GM21381 (cell line): ENCODE measurements at regions not wholly inside any gene's neighbourhood (a gene's known extent, or its start where the extent isn't known, plus 50 kb on each side); places are given as distances from the start of the nearest gene placed in this dataset.

ENCODE experiments used
- ATAC-seq: cut with Tn5 transposase; IDR thresholded peaks from one replicate; pipeline ENCODE4 v1.9.1; 2021; ENCODE audit warnings: mild to moderate bottlenecking, moderate library complexity; ENCODE audit not compliant: unreplicated experiment

DNA sequence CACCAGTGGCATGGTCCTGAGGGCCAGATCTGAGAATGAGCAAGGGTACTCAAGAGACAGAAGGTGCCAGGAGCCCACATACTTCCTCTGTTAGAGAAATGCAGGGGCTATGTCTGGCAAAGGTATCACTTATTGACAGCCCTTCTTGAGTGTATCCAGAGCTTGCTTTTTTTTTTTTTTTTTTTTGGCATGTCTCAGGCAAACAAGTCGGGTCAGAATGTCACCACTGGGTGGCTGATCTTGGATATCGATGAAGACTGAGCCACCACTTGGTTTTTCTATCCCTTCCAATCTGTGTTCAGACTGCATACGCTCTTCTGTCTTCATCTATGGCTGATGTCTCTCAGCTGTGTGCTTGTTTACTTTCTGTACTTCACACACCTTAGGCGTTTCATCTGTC is 363.4 kb upstream of the C2CD4B start:
- no peak for ATAC-seq

DNA sequence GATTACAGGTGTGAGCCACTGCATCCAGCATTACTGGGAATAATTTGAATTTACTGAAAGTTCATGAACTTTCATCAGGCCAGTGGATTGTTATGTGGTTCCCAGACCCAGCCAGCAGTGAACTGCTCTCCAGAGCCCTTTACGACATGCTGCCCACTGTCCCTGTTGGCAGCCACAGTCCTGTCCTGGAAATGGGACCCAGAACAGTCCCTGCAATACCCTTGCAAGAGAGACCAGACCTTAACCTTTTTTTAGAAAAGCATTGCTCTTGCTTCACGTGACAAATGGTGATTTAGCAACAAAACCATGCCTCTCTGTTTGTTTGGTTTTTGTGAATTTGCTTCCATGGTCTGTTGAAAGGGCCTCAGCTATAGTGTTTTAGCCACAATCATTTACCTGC is 367.3 kb upstream of the C2CD4B start:
- ATAC-seq = no peak

DNA sequence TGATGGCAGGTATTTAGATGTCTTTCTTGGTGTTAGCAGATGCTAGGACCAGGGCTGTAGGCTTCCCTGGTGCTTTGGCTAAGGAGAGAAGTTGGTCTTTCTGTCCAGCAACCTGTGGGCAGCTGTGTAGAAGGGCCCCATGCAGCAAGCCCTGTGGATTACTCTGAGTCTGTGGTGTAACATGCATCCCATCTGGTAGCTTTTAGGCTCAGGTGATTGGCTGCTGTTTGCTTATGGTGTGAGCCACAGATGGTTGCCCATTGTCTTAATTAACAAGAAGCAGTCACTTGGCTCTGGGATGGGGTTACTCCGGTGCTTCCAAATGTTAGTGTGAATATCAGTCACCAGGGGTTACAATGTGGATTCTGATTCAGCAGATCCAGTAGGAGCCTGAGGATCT is 368.6 kb upstream of the C2CD4B start:
- no peak for ATAC-seq

DNA sequence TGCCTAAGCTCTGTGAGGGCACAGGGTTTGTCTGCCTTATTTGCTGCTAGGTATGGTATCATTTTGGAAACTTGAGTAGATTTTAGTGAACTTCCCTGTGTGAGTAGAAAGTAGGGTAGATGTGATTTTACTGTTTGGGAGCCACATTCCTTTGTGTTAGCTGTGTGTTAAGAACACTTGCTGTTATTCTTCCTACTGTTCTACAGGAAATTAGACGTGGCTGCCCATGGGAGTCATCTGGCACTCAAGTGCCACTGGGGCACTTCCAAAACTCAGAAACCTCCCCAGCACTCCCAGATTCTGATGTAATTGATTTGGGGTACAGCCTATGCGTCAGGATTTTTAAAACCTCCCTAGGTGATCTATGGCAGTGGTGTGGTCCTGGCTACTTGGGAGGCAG is 369.9 kb upstream of the C2CD4B start:
- no peak for ATAC-seq

DNA sequence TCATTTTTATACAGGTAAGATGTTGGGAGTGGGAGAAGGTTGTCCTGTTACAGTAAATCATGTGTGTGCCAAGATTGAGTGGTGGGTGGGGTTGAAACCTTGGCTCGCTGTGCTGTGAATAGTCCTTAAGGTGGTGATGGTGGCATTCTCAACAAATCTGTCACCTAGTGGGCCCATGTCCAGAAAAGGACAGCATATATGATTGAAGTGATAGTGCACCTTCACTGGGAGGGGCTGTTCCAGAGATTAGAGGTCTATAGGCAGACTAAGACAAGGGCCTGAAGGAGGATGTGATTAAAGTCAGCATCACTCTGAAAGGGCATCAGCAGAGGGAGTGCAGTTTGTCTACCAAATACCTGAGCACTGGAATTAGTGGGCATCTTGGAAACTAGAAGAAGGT is 374.2 kb upstream of the C2CD4B start:
- no peak for ATAC-seq

DNA sequence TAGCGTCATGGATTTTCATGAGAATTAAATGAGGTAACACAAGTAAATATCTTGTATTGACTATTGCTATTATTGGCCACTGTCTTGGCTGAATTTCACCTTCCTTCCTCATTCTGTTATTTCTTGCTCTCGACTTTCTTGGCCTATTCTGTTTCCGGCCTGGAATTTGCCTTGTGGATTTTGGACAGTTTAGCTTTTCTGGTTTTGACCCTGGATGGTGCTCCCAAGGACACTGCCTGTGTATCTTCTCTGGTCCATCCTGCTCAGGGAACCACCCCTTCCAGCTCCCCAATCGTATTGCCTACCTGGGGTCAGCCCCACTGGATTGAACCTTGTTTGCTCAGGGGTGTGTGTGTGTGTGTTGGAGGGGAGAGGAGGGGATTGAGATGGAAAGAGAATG is 376.2 kb upstream of the C2CD4B start:
- no peak for ATAC-seq

DNA sequence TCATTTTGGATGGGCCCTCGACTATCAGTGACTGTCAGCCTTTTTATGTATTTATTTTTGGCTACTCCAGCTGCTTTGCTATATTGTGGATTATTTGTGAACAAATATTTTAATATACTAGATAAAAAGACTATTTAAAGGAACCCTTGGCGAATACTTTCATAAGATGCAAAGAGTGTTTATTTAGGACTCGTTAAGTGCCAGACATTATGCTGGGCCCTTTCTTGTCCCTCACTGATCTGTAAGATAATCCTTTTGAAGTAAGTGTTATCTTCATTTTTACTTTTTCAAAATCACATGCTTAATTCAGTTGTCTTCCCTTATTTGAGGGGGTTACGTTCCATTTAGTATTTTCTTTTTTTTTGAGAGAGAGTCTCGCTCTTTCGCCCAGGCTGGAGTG is 376.8 kb upstream of the C2CD4B start:
- ATAC-seq = no peak

DNA sequence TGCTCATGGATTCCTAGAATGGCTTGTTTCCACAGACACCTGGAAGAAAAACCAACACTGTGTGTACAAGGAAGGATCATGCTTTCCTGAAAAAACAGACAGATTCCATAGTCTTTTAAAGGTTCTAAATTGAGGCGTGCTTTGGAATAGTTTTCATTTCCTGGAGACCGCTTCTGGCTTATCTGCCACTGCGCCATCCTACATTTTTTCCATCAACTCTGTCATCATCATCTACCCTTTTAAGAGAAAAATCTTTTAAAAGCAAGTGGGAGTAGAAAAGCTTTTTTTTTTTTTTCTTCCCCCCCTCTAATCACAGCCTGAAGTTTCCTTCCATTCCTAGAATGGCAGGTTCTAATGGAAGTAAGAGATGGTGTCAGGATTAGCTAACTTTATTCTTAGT is 379.4 kb upstream of the C2CD4B start:
- ATAC-seq = no peak

DNA sequence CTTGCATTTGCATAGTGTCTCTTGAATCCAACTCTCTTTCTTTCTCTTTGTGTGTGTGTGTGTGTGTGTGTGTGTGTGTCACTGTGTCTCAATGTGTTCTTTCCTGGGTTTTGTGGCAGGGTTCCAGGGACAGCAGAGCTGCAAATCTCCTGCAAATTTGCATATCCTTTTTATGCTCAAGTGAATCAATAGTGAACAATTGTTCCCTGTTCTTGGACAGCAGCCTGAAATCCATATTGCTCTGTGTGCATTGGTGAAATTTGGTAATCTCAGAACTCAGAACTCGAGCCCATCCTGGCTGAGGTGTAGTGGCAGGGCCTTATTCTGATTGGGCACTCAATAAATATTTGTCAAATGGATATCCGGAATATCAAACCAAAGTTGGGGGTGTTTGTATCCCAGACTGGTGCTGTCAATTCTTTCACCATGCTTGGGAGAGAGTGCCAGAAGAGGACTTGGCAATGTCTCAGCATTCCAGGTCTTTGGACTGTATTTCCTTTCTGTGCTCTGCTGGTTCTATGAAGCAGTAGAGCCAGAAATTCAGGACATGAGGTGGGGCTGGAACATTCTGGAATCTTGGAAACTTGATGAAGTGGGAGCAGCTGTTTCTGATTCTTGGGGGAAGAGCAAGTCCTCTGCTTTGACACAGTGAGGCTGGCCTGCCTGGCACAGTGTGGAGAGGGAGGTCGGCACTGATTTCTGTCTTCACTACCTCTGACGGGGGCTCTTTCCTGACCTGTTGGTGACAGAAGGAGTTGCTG is 380.6 kb upstream of the C2CD4B start:
- ATAC-seq = no peak

DNA sequence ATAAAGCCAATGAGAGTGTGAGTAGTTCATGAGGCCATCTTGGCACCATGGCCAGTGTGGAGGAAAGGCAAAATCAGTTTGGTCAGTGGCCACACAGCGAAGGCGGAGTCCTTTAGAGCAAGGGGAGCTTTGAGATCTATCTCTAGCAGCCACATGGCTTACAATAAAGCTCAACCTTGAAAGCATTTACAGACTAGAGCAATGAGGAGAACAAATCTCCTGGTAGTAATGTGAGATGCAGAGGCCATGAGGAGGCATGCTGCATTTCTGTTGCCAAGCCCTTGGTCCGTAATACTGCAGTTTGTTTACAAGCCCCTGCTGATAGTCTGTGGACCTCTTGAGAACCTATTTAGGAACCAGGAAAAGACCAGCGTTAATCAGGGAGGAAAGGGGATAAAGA is 381.5 kb upstream of the C2CD4B start:
- no peak for ATAC-seq

DNA sequence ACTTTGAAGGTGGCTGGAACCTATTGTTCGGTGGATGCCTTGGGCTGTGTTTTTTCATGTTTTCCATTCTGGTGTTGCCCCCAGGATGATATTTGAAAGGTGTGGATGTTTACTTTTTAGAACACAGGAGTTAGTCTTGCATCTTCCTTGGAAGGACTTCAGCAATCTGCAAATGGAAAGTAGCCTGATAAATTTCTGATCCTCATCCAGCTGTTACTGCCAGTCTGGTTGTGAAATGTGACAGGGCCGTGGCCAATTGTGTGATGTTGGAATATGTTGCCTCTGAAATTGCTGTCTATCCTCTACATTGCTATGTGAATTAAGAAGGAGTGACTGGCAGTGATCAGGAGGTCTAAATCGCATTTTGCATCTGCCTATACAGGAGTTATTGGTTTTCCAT is 382.5 kb upstream of the C2CD4B start:
- no peak for ATAC-seq

DNA sequence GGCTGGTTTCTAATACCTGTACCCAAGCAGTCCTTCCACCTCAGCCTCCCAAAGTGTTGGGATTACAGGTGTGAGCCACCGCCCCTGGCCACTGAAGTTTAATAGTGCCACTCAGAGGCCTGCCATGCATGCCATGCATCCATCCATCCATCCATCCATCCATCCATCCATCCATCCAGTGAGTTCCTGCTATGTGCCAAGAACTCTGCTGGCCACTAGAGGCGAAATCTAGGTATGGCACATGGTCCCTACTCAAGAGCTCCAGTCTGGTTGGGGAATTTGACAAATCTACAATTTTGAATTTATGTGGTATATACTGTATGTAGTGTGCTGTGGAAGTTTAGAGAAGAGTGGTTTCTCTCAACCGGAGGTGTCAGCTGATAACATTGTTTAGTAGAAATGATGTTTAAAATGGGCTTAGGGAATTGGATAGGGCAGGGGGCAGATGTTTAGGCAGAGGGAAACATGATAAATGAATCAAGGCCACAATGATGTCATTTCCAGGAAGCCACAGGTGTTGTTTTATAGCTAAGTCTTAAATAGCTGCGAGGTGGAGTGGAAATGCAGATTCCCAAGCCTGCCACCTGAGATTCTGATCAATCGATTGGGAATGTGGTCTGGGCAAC is 384.4 kb upstream of the C2CD4B start:
- ATAC-seq = no peak

DNA sequence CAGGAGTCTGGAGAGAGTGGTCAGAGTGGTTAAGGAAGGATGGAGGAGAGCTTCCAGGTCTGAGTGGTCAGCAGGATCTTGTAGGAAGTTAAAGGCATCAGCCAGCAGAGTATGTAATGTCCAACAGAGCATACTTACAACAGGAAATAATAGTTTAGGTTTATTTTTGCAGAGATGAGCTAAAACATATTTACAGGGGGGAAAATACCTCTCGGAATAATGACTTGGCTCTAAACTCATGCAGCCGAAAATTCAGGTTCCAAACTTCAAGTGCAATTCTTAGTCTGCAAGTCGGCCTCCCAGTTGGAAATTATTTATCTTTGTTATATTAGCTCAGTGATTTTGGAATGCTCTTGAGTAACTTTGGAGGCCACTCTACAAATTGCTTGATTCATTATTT is 385.0 kb upstream of the C2CD4B start:
- no peak for ATAC-seq

DNA sequence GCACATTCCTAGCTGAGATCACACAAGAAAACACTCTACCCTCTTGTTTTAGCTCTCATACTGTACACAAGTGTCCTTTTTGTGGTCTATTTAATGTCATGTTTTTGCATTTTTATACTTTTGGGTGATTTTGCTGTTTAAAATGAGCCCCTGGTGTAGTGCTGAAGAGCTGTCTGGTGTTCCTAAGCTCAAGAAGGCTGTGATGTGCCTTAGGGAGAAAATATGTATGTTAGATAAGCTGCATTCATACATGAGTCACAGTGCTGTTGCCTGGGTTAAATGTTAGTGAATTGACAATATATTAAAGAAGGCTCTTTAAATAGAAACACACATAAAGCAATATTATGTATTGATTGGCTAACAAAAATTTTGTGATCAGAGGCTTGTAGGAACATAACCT is 387.4 kb upstream of the C2CD4B start:
- no peak for ATAC-seq

DNA sequence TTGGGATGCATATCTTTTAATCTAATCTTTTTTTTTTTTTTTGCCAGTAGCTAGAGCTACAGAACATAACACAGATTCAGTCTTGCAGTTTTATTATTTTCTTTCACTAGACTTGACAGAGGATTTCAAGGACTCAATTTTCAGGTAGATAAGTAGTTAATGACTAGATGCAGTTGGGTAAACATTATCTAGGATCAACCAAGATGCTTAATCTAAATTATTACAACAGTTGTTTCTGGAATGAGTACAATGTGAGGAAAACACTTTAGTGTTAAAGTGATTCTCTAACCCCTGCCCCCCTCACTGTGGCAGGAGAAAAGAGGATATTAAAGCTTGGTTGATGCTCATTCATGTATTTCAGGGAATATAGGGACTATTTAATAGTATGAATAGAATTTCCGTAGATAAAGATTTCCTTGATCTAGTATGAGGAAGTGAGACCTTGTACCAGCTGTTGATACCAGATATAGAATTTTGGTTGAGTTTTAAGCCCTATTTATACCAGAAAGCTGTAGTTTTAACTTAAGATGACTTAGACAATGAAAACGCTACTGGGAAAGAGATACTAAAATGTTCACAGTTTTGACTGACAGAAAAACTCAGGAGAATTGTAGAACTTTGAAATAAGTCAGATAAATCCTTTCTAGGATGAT is 389.0 kb upstream of the C2CD4B start:
- ATAC-seq = no peak

DNA sequence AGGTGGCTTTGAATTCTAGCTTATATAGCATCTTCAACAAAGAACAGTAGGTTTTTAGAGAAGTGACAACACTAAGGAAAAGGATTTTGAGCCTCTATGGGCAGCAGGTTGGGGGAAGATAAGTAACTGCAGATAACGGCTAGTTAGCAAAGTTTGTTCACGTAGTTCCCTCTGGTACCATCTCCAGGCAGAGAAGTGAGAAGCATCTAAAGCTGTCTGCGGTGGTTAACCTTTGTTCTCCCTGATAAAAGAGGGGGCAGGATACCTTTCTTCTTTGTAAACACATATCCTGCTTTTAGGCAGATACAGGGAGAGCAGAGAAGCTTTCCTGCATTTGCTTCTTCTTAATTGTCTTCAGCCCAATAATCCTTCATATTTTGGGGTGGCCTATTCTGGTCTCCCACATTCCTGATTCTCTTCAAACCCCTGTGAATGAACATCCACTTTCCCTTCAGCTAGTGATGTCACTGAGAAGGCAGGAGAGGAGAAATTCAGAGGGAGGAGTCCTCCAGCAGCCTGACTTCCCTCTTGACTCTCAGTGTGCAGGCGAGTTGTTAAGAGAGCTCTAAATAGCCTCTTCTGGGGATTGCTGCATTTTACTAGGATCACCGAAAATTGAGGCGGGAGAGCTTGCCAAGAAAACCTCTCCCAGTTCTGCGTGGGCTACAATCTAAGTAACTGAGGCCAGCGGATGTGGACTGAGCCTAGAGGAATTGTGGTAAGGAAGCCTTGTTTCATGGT is 393.7 kb upstream of the C2CD4B start:
- no peak for ATAC-seq

DNA sequence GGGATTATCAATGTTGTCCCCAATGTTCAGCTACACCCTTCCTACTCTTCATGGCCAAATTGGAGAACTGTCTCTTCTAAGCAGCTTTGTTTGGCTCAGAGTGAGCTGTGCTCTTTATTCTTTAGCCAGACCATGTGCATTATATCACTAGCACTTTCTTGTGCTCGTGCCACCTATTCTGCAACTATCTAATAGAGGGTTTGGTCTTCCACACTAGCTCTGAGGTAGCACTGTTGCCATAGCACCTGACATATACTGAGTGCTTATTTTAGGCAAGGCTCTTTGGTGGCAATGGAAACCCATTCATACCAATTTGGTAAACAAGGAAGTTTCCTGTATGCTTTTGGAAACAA is 394.3 kb upstream of the C2CD4B start:
- no peak for ATAC-seq

DNA sequence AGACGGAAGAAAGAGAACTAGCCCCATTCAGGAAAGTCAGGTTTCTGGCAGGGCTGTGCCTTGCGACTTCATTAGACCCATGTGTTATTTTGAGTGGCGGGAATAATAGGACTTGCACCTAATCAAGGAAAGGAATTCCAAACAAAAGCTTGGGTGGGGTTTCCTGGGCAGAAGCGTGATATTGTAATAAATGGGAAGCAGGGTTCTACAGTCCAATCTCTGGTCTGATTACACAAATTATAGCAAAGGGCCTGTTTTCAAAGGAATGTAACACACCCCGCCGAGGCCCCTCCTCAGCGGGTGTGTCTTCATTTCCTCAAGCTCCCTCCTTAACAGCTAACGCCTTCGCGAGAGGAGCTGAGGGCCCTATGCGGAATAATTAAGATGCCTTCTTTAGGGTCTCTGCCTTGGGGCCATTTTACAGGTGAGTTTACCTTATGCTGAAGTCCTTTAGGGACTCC is 396.0 kb upstream of the C2CD4B start:
- ATAC-seq = no peak

DNA sequence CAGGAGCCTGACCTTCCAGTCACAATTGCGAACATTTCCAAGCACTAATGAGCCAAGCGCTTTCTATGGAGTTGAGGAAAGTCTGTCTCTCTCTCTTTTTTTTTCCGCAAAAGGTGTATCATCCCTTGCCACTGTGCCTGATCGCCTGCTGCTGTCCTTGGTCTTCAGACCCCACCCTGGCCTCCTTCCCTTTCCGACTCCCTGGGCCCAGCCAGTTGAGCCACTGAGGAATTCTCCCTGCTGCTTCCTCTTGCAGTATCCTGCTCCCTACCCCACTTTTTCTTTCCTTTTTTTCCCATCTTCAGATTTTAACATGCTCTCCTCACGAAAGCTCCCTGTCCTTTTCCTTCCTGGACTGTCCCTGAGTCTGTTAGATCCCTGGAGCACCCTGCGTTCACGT is 396.5 kb upstream of the C2CD4B start:
- no peak for ATAC-seq

DNA sequence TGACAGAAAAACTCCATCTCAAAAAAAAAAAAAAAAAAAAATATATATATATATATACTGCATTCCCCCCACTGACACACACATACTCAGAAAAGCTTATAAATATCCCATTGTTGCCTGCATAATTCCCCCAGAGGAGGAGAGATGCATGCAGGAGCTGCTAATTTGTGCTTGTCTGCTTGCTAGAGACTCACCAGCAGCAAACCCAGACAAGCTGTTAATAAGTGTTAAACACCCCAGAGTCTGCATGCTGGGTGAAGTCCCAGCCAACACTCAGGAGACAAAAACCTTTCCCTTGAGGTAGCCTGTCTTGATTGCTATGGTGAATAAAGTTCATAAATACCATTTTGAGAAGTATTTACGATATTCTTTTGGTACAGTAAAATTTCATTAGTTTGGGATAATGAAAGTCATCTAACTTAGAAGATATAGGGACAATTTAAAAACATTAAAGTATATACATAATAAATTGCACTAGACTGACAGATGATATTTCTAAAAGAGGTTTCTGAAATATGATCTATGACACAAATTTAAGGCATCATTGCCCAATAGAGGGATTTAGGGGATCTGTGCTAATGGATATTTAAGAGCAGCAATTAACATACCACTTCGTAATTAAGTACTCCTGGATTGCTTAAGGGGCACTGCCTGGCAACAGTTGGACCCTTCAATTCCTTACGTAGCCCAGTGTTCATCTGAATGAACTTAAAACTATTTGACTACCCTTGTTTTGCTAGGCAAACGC is 400.0 kb upstream of the C2CD4B start:
- ATAC-seq = no peak

DNA sequence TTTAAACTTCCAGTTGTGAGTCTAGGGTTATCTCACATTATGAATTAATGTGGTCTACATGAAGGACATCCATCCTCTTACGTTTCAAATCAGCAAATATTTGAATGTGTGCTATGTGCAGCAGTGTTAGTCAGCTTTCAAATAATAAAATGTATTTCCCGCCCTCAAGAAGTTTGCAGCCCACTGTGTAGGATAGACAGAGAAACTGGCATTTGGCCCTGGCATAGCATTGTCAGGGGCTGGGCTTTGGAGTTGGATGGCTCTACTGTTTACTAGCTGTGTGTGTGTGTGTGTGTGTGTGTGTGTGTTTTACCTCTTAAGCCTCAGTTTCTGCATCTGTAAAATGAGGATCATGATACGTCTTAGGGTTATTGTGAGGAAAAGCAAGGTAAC is 400.5 kb upstream of the C2CD4B start:
- no peak for ATAC-seq
